NK-92 treated with Interleukin-12 subunit alpha and Interleukin-12 subunit beta, amount 100 ng/mL, for 24 hours (cell line): ENCODE measurements at regions not wholly inside any gene's neighbourhood (a gene's known extent, or its start where the extent isn't known, plus 50 kb on each side); places are given as distances from the start of the nearest gene placed in this dataset.

Experiments
- DNase-seq: peaks from one replicate; lab custom pipeline; 2025; lab: John Stamatoyannopoulos, UW

DNA sequence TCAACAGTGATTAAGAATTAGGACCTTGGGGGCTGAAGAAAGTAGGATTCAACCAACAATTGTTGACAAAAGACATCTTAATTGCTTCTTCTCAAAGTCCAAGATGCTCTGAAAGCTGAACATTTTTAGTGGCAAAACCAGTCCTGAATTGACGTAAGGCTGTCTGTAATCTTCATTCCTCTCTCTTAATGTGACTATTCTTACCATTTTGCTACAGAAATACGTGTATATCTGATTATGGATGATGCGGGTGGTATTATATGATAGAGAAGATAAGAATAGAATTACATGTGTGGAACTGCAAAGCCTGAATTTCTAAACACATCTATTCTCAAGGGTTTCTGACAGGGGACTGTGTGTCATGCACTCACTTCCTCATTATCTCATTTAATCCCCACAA lies 130.3 kb upstream of the SASH1 start:
- no peak for DNase-seq

DNA sequence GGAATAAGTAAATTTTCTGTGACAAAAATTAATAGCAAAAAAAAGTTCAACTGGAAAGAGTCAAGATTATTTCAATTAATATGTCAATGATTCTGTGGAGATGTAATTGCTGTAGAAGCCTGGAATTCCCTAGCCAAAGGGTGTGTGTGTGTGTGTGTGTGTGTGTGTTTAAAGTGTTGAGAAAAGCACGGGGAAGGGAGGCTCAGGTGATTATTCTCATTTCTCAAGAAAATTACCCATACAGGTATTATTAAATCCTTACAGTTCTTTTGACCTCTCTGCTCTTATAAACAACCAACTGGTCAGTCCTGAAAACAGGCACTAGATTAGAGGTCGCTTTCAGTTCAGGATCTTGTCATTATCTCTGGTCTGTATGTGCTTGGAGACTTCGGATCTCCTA lies 129.3 kb upstream of the SASH1 start:
- no peak for DNase-seq

DNA sequence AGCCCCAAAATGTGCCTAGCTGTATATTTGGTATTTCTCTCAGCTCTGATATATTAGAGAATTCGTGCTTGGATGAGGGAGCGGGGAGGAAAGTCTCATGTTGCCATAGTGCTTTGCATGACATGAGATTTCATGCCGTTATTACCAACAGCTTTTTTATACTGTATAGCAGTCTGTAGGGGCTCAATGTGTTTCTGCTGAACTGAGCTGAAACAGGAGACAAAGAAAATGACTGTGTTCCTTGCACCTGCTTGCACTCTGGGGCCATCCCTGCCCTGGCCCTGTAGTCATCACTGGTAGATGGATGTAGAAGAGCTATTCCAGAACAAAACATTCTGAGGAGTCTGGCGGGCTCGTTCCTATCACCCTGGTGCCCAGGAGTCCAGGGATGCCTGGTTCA lies 128.0 kb upstream of the SASH1 start:
- DNase-seq: no peak

DNA sequence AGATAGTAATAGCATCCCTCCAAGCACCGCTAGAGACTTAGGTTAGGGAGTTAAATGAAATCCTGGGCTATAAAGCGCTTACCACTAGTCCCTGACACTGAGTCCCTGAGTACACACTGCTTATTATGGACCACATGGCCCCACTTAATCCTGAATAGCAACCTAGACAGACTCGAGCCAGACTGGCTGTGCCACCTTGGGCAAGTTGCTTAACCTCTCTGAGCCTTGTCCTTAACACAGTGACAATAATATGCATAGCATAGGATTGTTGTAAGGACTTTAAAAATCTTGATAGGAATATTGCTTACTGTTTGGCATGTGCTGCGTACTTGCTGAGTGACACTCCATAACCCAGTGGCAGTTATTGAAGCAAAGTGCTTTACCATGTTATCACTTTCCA lies 125.6 kb upstream of the SASH1 start:
- DNase-seq: no peak

DNA sequence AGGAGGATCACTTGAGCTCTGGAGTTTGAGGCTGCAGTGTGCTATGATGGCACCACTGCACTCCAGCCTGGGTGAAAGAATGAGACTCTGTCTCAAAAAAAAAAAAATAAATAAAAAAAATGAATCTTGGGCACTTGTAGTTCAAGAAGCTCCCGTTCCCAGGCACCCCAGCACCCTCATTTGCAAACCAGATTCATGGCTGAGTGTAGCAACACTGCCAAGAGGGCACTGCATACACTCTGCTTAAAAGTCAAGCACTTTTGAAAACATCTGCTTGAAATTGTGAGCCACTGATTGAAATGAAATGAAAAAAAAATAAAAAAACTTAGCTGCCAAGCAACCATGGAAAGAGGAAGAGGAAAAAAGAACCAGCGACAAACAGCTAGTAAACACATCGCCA lies 124.7 kb upstream of the SASH1 start:
- no peak for DNase-seq

DNA sequence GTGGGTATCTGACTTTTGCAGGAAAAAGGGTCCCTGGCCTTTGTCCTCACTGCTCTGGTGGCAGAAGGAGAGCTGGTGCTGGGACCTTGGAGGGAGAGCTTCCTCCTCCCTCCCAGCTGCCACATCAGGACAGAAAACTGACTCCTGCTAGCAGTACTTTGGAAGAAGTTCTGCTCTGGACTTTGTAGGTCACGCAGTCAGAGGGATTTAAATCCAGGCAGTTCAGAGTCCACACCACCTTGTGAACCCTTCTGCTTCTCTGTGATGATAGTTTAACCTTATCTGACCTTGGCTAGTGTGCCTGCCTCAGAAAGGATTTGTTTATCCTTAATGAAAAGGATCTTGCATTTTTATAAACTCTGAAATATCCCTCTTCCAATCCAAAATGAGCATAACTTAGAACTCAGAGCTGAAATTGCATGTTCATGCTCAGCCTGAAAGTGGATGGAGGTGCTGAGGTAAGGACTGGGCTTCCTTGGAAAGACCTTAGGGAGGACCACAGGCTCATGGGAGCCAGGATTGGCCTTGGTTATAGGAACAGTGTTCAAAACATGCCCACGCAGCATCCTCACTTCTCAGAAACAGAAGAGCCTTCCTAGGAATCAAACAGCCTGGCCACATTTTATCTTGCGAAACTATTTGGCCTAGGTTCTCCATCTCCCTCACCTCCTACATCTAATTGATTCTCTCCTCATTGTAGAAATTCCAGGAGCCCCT lies 123.9 kb upstream of the SASH1 start:
- DNase-seq: no peak

DNA sequence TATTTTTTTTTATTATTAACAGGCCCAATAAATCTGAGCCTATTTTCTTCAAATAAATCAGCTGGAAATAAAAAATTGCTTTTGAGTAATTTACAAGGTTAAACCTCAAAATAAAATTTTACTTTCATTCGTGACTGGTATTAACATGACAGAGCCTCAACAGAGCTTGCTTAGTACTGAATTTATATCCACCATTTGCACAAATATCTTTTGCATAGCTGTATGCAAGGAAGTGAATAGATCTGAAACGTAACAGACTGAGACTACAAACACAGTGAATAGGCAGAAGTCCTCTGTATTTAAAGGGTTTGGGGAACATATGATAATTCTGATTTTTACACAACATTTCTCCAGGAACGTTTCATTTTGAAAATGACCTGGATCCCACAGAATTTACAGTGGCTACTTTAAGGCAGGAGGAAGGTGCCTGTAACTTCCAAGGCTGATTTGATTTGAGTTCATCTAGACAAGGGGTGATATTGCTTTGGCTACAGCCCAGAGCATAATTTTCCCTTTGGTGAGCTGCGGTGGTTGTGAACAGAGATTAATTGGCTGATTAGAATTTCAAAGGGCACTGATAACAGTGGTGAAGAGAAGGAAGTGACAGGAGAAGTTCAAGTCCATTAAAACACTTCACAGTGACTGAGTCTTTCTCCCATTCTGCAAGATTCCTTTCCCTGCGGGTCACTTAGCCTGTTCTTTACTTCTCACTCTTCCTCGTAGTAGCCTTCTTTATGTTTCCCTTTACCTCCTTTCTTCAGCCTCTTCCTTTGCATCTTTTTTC lies 121.2 kb upstream of the SASH1 start:
- DNase-seq: no peak

DNA sequence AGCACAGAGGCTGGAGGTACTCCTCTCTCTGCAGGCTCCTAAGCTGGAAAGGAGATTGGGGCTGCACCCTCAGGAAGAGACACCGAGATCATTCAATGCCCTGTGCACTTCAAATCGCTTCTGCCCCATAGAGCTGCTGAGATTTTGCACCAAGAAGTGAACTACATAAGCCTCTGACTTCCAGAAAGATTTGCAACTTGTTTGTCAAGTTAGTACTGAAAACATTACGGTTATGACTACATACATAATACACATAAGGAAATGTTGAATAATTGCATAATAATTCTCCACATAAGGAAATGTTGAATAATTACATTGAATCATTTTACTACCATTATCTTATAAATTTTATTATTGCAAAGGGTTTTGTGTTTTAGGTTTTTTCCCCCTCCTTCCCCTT lies 120.3 kb upstream of the SASH1 start:
- no peak for DNase-seq

DNA sequence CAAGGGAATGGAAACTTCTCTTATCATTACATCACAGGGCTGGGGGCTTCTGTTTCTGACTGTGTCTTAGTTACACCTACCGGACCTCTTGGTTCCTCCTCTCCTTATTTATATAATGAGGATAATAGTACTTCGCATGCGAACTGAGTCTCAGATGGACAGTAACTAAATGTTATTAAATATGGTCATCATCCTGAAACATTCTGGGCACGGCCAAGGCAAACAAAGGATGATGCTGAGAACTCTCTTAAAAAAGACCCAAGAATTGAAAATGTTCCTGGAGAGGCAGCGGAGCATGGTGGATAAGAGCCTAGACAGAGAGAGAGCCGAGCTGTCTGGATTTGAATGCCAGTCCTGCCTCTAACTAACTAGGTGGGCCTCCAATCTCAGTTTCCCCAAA lies 119.8 kb upstream of the SASH1 start:
- no peak for DNase-seq

DNA sequence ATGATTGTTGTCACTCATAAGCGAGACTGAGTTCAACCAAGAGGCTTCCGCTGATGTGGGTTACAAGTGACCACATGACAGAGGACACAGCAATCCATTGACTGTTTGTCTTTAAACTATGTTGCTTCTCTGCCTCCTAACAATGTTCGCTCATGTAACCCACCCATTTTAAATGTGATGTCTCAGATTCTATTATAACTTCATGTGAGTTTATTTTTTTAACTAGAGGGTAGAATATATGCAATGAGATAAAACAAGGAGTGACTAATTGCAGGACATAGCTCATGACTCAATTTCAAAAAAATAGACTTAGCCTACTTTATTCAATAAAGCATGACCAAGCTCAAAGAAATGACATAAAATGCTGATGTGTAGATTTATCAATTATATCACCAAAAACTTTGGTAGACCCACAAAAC lies 119.2 kb upstream of the SASH1 start:
- no peak for DNase-seq

DNA sequence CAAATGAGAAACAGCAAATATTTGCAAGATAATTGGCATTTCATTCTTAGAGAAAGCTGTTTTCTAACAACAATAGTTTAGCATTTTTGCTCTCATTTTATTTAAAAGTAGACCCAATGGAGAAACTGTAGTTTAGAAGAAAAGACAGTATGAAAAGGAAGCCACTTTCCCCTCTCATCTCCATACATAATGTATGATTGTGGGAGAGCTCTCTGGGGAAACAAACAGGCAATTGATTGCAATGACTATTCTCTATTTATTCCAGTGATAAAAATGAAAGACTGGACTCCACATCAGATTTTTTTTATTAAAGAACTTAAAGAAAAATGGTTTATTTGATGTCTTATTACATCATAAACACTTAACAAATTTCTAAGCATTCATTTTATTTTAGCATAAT lies 116.8 kb upstream of the SASH1 start:
- no peak for DNase-seq

DNA sequence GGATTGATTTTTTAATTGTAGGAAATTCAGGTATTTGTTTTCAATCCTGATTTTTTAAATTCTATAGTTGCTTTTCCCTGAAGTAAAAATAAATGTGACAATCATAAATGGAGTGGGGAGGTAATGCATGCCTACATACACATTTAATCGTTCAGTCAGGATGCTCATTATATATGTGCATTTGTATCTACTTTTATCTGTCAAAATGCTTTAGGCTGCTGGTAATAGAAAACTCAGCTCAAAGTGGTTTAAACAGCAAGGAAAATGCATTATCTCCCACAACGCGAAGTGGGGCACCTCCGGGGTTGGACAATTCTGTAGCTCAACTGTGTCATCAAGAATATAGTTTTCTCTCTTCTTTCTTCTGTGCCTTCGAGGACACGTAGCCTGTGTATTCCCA lies 116.4 kb upstream of the SASH1 start:
- no peak for DNase-seq

DNA sequence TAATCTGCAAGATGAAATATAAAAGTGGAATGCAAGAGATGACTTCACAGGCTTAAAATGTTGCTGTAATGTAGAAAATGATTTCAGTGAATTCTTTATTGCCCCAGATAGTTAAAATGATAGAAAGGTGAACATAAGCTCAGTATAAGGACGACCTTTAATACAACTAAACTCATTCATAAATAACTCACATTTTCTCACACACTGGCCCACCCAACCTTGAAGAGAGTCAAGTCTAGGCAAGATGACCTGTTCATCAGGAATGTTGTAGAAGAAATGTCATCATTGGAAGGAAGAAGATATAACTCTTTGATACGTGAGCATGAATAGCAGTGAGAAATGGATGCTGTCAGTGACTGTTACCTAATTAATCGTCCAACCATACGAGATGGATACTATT lies 111.1 kb upstream of the SASH1 start:
- no peak for DNase-seq

DNA sequence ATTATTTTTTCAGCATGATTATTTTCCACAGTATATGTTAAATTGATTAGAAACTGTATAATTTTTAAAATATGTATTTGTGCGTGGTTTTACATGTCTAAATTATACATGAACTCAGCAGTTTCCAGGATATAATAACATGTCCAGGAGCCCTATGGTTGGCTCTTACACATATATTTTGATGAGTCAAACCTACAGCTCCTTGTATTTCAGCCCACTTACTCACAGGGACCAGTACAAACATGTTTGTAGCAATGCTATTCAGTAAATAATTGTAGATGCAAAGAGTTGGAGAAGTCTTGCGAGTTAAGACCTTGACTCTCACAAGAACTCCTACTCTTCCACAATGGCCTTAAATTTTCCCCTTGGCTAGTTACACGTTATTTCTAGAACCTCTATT lies 107.2 kb upstream of the SASH1 start:
- no peak for DNase-seq

DNA sequence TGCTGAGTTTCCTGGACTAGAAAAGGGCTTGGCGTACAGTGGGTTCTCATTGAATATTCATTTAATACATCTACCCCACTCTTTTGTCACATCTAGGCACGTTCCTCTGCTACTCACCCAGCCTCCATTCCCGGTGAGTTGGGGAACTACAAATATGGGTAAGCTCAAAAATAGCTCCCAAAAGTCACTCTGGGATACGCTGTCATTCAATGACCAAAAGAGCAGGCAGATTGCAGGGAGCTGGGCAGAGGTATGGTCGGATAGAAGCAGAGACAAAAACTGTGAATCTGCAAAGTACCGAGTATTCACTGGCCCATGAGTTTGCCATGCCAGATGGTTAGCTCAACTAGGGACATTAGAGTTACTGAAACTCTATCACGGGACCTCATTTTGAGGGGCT lies 103.9 kb upstream of the SASH1 start:
- no peak for DNase-seq

DNA sequence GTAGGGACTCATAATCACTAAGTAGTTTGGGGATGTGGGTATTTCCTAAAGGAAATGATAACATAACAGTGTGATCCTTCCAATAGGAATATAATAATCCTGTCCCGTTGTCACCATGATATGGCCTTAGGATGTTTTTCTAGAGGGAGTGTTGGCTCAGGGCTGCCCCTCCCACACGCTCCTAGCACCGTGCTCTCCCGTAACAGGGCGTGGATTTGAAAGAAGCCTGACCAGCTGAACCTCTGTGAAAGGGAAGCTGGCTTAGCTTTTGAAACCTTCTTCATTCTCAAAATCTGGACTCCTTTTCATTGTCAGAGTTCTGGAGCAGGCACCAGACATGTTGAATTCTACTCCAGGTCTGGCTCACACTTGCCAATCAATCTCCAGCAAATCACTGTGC lies 103.4 kb upstream of the SASH1 start:
- DNase-seq: no peak

DNA sequence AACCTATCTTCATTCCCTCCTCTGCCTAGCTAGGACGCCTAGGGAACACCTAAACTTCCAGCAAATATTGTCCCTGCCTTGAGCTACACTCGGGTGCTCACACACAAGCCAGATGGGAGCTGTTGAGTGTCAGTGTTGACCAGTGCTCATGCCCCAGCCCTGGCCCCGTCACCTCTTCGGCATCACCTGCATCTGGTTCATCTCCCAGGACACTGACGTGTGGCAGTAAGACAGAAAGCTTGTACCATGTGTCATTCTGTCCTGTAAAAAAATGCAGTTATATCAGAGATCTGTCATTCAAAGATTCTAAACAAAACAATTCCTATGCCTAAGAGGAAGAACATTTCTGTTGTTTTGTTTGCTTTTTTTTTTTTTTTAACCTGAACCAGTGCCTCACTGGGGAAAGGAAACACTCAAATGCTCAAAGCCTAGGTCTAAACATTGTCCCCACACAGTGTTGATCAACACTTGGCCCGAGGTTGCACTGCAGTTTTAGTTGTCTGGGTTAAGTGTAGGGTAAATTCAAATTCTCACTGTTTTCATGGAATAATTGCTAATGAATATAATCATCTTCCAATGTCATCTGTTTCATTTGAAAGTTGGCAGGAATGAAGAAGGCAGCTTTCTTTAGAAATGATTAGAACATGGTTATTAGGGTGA lies 102.7 kb upstream of the SASH1 start:
- DNase-seq: no peak

DNA sequence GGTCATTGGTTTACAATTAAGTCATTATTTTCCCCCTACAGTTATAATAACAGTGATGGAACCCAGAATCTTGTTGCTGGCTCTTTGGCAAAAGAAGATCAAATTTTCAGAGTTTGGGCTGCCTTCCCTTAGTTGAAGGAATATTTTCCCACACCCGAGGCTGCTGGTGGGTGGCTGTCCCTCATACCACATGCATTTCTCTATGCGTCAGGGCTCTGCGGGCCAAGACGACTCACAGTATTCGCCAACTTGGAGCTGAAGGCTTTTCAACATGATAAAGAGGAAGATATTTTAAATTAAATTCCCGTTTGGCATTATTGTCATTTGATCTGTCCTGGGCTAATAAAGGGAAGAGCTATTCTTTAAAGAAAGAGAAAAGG lies 102.2 kb upstream of the SASH1 start:
- no peak for DNase-seq

DNA sequence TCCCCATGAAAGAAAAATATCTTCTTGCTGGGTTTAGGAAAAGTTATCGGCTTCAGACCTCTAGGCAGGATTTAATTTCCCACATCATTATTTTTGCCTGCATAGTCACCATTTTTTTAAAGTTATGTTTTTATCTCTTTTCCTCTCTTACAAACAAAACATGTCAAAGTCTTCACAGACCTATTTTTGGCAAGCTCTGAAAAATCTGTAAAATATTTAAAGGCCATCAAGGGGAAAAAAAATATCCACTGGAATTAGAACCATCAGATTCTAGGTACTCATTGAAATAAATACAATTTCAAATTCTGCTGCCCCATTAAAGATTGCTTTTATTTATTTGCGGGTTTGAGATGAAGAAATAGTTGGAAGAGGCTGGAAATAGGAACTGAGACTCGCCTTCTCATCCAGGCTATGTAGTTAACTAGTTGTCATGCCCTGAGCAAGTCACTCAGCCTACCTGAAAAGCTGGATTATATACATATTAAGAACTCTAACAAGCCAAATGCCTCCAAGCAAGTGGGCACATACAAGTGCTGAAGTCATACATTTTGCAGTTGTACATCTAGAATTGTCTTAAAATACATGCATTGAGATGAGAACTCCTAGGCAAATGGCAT lies 101.7 kb upstream of the SASH1 start:
- DNase-seq: no peak

DNA sequence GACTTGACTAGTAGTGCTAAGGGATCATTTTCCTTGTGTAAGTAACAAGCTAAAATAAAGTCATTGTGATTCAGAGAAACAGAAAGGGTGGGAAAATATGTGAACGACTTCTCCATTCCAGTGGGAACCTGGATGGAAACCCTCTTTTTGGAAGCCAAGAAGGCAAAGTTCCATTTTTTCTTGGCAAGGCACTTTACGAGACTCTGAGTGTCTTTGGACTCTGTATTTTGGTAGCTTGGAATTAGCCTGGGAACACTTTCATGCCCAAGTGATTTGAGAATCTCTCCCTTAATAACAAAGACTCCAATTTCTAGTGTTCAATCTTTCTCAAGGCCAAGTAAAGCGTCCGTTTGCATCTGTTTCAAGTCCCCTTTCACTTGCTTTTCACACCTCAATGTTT lies 100.5 kb upstream of the SASH1 start:
- no peak for DNase-seq

DNA sequence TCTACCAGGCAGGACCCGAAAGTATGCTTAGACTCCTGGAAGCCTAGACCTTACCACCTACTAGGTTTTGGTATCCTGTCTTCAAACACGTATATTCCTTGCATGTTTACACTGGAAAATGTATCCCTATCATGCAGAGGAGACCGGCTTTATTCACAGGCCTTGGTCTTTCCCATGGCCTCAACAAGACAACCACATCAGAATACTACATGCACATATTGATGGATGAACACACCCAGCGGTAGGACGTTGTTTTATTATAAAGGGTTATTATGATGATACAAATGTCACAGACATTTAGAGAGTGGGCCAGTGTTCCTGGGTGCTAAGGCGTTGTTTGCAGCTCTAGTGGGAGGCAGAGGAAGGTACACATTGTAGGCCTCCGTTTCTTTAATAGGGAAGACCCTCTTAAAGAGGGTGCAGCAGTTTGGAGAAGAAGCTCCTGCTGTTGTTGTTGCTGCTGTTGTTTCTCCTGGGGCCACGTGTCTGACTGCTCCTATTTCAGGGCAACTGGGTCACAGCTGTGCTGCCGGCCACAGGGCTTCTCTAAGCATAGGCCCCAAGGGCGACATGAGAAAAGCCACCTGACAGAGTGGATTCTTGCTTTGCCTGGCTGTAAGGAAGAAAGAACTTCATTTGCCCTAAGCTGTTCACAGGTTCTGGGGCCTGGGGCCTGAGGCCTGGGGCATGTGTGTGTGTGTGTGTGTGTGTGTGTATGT lies 98.3 kb upstream of the SASH1 start:
- no peak for DNase-seq

DNA sequence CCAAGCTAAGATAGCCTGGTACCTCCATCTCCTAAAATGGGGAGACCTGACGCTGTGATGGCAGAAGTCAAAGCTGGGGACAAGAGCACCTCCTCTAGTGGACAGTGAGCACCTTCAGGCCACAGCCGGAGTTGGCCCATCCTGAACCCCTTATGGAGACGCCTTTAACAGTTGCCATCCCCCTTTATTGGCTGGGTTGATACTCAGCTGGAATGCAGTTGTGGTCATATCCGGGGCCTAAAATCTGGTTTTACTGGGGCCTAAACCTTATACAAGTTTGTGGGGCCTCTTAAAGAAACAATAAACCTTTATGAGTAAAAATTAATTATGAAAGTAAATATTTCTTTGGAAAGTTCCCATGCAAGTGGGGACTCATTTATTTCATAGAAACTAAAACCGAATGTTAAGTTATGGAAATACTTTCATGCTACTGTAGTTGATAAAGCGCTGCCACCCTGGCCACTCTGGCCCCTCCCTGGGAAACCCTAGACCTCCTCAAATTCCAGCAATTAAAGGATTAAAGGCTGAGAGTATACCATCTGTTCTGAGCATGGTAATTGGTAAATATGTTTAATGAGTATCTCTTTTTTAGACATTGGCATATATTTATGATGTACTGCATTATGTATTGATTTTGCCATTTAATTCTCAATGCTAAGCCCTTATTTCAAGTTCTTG lies 95.1 kb upstream of the SASH1 start:
- DNase-seq: no peak
